ENCODE measurements at regions not wholly inside any gene's neighbourhood (a gene's known extent, or its start where the extent isn't known, plus 50 kb on each side); places are given as distances from the start of the nearest gene placed in this dataset.

DNA sequence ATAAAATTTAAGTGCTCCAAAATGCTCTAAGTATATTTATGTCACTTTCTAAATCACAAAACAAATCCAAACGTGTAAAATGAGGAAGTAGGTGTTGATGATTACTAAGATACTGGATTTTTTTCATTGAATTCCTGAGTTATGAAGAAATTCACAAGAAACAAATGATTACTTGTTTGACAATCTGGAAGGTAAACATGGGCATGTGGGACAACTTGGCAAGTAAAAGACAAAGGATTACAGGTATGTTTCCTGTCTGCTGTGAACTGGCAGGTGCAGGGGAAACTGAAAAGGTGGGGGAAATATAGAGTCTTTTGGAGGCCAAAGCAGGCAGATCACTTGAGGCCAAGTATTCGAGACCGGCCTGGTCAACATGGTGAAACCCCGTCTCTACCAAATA lies 252.7 kb upstream of the AZI2 start:
- no peaks in the 10 kb centered on the region for H3K27me3 ChIP-seq (replicated peaks; ENCODE audit: insufficient read depth, low read length)
- no peak overlapping the region for H3K4me2 ChIP-seq (ENCODE audit: low read depth, low read length)
- DNase-seq = no peak
- no peaks in the 10 kb centered on the region for H3K4me1 ChIP-seq (ENCODE audit: low read length)
- TF ChIP-seq EZH2 (optimal IDR thresholded peaks at IDR 0.05; ENCODE audit: low read depth, low read length) (no peak), EZH2phosphoT487 (IDR thresholded peaks at IDR 0.05; ENCODE audit: low read length) (no peak)
- TF ChIP-seq, protein P1, sequence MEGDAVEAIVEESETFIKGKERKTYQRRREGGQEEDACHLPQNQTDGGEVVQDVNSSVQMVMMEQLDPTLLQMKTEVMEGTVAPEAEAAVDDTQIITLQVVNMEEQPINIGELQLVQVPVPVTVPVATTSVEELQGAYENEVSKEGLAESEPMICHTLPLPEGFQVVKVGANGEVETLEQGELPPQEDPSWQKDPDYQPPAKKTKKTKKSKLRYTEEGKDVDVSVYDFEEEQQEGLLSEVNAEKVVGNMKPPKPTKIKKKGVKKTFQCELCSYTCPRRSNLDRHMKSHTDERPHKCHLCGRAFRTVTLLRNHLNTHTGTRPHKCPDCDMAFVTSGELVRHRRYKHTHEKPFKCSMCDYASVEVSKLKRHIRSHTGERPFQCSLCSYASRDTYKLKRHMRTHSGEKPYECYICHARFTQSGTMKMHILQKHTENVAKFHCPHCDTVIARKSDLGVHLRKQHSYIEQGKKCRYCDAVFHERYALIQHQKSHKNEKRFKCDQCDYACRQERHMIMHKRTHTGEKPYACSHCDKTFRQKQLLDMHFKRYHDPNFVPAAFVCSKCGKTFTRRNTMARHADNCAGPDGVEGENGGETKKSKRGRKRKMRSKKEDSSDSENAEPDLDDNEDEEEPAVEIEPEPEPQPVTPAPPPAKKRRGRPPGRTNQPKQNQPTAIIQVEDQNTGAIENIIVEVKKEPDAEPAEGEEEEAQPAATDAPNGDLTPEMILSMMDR (IDR thresholded peaks at IDR 0.05; ENCODE audit: low read length) = no peak
- no peak overlapping the region for H3K9ac ChIP-seq (ENCODE audit: low read length)
- H3F3A ChIP-seq (ENCODE audit: insufficient read depth, low read length) = no peaks in the 10 kb centered on the region
- H3K27ac ChIP-seq (ENCODE audit: low read length) = no peak overlapping the region
- no peaks in the 10 kb centered on the region for H3K9me3 ChIP-seq (replicated peaks; ENCODE audit: insufficient read depth, low read length)
- H3K4me3 ChIP-seq (ENCODE audit: low read length) = no peak overlapping the region
- H3K36me3 ChIP-seq (replicated peaks; ENCODE audit: insufficient read depth, low read length) = no peaks in the 10 kb centered on the region
- H2AFZ ChIP-seq (ENCODE audit: low read length) = no peak overlapping the region
- no peaks in the 10 kb centered on the region for H4K20me1 ChIP-seq (ENCODE audit: insufficient read depth, low read length)
- H3K79me2 ChIP-seq (ENCODE audit: low read length) = no peaks in the 10 kb centered on the region
- H3K9me2 ChIP-seq (replicated peaks; ENCODE audit: insufficient read depth, low read length) = no peaks in the 10 kb centered on the region

GRCh38 chr3:28606283-28606682 lies 257.7 kb upstream of the AZI2 start:
- Histone ChIP-seq H4K20me1 (ENCODE audit: insufficient read depth, low read length) (no peaks in the 10 kb centered on the region), H3K9me2 (replicated peaks; ENCODE audit: insufficient read depth, low read length) (no peaks in the 10 kb centered on the region), H3K9ac (ENCODE audit: low read length) (no peak overlapping the region), H3K79me2 (ENCODE audit: low read length) (no peaks in the 10 kb centered on the region), H3K4me2 (ENCODE audit: low read depth, low read length) (no peak overlapping the region), H2AFZ (ENCODE audit: low read length) (no peak overlapping the region), H3K4me3 (ENCODE audit: low read length) (no peak overlapping the region), H3K4me1 (ENCODE audit: low read length) (no peaks in the 10 kb centered on the region), H3K36me3 (replicated peaks; ENCODE audit: insufficient read depth, low read length) (no peaks in the 10 kb centered on the region), H3K27ac (ENCODE audit: low read length) (no peak overlapping the region), H3K27me3 (replicated peaks; ENCODE audit: insufficient read depth, low read length) (no peaks in the 10 kb centered on the region), H3F3A (ENCODE audit: insufficient read depth, low read length) (no peaks in the 10 kb centered on the region), H3K9me3 (replicated peaks; ENCODE audit: insufficient read depth, low read length) (no peaks in the 10 kb centered on the region)
- TF ChIP-seq, protein P1 (IDR thresholded peaks at IDR 0.05; ENCODE audit: low read length) = no peak
- no peak for TF ChIP-seq EZH2phosphoT487 (IDR thresholded peaks at IDR 0.05; ENCODE audit: low read length)
- TF ChIP-seq EZH2 (optimal IDR thresholded peaks at IDR 0.05; ENCODE audit: low read depth, low read length) = no peak
- DNase-seq = no peak

DNA sequence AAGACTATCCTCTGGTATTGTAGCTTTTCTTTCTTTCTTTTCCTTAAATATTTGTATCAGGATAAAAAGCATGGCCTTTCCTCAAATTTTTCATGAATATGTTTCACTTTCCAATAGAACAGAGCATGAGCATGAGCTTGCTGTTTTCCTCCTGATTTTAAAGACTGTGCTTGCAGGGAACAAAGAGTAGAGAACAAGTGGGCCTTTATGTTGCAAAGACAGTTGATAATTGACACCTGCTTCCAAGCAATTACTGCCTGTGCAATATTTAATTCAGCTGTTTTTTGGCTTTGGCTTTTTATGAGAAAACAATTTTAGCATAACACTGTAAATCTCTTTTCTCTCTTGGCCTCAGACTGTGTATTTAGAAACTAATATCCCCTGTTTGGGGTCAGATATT lies 263.6 kb upstream of the AZI2 start:
- H3K27me3 ChIP-seq (replicated peaks; ENCODE audit: insufficient read depth, low read length) = no peaks in the 10 kb centered on the region
- H4K20me1 ChIP-seq (ENCODE audit: insufficient read depth, low read length) = no peaks in the 10 kb centered on the region
- no peaks in the 10 kb centered on the region for H3K79me2 ChIP-seq (ENCODE audit: low read length)
- TF ChIP-seq EZH2phosphoT487 (IDR thresholded peaks at IDR 0.05; ENCODE audit: low read length) (no peak), EZH2 (optimal IDR thresholded peaks at IDR 0.05; ENCODE audit: low read depth, low read length) (no peak)
- TF ChIP-seq, protein P1 (IDR thresholded peaks at IDR 0.05; ENCODE audit: low read length) = no peak
- no peak for DNase-seq
- H3K27ac ChIP-seq (ENCODE audit: low read length) = no peak overlapping the region
- H3K9me3 ChIP-seq (replicated peaks; ENCODE audit: insufficient read depth, low read length) = no peaks in the 10 kb centered on the region
- H3K9ac ChIP-seq (ENCODE audit: low read length) = no peak overlapping the region
- H3K4me1 ChIP-seq (ENCODE audit: low read length) = no peaks in the 10 kb centered on the region
- H3K9me2 ChIP-seq (replicated peaks; ENCODE audit: insufficient read depth, low read length) = no peaks in the 10 kb centered on the region
- H3K4me2 ChIP-seq (ENCODE audit: low read depth, low read length) = no peak overlapping the region
- no peak overlapping the region for H3K4me3 ChIP-seq (ENCODE audit: low read length)
- H3F3A ChIP-seq (ENCODE audit: insufficient read depth, low read length) = no peaks in the 10 kb centered on the region
- no peak overlapping the region for H2AFZ ChIP-seq (ENCODE audit: low read length)
- no peaks in the 10 kb centered on the region for H3K36me3 ChIP-seq (replicated peaks; ENCODE audit: insufficient read depth, low read length)

All from MM.1S (cell line).